AG09319 (cell line): ENCODE measurements at regions not wholly inside any gene's neighbourhood (a gene's known extent, or its start where the extent isn't known, plus 50 kb on each side); places are given as distances from the start of the nearest gene placed in this dataset.

Source experiments
- DNase-seq: peaks from one replicate; pipeline ENCODE4 v3.0.0-alpha.2; 2010; ENCODE audit warnings: low read depth; ENCODE audit errors: extremely low read depth
- TF ChIP-seq, protein P1 (sequence below): IDR thresholded peaks from 2 replicates; pipeline ENCODE4 v1.5.1; 2011; ENCODE audit warnings: low read depth, mild to moderate bottlenecking, inconsistent platforms, low read length, moderate library complexity

GRCh38 chr4:165715211-165715610 lies 157.8 kb upstream of the TLL1 start:
- TF ChIP-seq, protein P1, sequence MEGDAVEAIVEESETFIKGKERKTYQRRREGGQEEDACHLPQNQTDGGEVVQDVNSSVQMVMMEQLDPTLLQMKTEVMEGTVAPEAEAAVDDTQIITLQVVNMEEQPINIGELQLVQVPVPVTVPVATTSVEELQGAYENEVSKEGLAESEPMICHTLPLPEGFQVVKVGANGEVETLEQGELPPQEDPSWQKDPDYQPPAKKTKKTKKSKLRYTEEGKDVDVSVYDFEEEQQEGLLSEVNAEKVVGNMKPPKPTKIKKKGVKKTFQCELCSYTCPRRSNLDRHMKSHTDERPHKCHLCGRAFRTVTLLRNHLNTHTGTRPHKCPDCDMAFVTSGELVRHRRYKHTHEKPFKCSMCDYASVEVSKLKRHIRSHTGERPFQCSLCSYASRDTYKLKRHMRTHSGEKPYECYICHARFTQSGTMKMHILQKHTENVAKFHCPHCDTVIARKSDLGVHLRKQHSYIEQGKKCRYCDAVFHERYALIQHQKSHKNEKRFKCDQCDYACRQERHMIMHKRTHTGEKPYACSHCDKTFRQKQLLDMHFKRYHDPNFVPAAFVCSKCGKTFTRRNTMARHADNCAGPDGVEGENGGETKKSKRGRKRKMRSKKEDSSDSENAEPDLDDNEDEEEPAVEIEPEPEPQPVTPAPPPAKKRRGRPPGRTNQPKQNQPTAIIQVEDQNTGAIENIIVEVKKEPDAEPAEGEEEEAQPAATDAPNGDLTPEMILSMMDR, result no peak
- DNase-seq, result no peak

GRCh38 chr4:165715989-165716388 lies 157.0 kb upstream of the TLL1 start:
- TF ChIP-seq, protein P1, result no peak
- DNase-seq, result no peak

DNA sequence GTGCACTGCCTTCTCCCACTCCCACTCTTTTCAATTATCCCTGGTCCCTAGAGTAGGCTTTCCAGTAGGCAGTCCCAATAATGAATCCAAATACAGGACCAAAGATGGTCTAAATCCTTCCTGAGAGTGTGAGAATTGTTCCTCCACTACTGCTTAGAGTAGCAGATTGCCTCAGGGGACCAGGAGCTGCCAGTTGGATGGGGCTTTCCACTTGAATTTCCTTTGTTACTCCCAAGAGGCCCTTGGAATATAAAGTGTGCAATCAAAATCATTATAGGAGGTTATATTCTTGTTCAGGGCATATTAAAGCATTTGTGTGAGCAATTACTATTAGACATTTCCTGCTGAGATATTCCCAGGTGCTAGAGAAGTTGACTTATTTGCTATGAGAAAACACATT lies 156.6 kb upstream of the TLL1 start:
- TF ChIP-seq, protein P1, result no peak
- DNase-seq, result no peak

DNA sequence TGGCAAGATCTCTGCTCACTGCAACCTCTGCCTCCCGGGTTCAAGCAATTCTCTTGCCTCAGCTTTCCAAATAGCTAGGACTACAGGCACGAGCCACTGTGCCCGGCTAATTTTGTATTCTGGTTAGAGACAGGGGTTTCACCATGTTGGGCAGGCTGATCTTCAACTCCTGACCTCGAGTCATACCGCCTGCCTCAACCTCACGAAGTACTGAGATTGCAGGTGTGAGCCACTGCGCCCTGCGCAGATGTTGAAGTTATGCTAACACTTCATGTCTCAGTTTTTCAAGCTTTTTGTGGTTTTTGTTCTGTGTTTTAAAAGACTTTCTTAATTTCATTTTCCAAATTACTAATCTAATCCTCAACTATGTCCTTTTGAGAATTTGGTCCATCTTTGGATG lies 154.4 kb upstream of the TLL1 start:
- TF ChIP-seq, protein P1, result no peak
- DNase-seq, result no peak

- no peak for DNase-seq
- TF ChIP-seq, protein P1, result no peak
These were observed 152.5 kb upstream of the TLL1 start for GRCh38 chr4:165720411-165721082.

DNA sequence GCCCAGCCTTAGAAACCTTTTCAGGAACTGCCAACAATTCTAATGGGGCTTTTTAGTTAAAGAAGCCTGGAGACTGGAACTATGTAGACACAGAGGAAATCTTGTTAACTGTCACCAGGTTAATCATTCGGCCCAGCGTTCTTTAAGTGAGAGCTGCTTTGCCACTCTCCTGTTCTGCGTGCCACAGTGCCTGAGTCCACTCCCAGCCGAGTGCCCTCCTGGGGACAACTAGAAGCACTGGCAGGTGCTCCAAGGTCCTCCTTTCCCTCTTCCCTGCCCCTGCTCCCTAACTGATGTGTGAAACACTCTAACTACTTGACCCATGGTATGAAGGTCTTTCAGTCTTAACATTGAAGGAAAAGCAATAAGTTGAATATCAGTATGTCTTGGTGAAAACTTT lies 151.2 kb upstream of the TLL1 start:
- no peak for DNase-seq
- TF ChIP-seq, protein P1, result no peak

DNA sequence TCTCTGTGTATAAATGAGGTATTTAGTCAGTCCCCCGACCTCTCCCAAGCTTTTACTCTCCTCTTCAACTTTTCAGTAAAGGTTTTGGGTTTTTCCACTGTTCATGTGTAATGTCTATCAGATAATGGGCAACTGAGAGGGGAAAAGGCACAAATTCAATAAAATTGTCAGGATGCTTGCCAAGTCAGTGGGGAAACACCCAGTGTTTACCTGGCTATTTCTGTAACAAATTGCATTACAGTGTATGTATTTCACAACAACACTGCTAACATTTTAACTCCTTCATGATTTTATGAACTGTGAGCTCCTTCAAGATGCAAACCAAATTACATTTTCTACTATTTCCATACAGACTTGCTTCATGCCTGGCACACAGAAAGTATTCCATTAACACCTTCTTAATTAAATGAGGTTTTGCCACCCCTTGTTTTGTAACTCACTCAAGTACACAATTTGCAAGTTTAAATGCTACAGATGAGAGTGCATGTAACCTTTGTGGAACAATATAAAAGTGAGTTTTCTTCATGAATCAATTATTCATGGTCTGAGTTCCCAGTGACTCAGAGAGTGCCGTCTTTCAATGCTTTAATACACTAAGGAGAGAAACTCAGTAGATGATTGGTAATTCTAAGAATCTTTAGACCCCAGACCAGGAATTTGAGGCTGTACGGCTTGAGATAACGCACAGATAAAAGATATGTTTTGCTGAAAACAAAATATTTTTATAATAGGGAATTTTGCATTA lies 149.8 kb upstream of the TLL1 start:
- DNase-seq, result no peak
- TF ChIP-seq, protein P1, result no peak
